ENCODE measurements at regions not wholly inside any gene's neighbourhood (a gene's known extent, or its start where the extent isn't known, plus 50 kb on each side); places are given as distances from the start of the nearest gene placed in this dataset.

GRCh38 chr22:36079041-36079440, 50.4 kb upstream of the RBFOX2 start:
- TF ChIP-seq POLR2A (conservative IDR thresholded peaks at IDR 0.05) (no peak), WHSC1 (IDR thresholded peaks at IDR 0.05; ENCODE audit: low read length) (no peak), HES1 (IDR thresholded peaks at IDR 0.05; ENCODE audit: low read depth) (no peak), ZNF274 (IDR thresholded peaks at IDR 0.05; ENCODE audit: borderline replicate concordance, low read depth, low read length) (no peak), DDX20 (tag; IDR thresholded peaks at IDR 0.05; ENCODE audit: low read depth) (no peak), SNAPC5 (CRISPR knock-in tag; IDR thresholded peaks at IDR 0.05) (no peak), DPF2 (IDR thresholded peaks at IDR 0.05) (no peak), CTCF (IDR thresholded peaks at IDR 0.05 in 2 of 3, conservative IDR thresholded peaks at IDR 0.05 in 1 of 3; ENCODE audit: insufficient read depth in 2 of 3, low read depth in 1 of 3, low read length in 3 of 3) (no peak), ZHX1 (conservative IDR thresholded peaks at IDR 0.05; ENCODE audit: low read length) (no peak), ETV6 (IDR thresholded peaks at IDR 0.05; ENCODE audit: borderline replicate concordance in 1 of 2, low read depth in 2 of 2, low read length in 1 of 2) (no peak), ETV6 (CRISPR knock-in tag; IDR thresholded peaks at IDR 0.05; ENCODE audit: borderline replicate concordance) (no peak), HCFC1 (IDR thresholded peaks at IDR 0.05; ENCODE audit: low read depth, low read length) (no peak)

Data from K562 (cell line).